GM06990 (cell line): ENCODE measurements at regions not wholly inside any gene's neighbourhood (a gene's known extent, or its start where the extent isn't known, plus 50 kb on each side); places are given as distances from the start of the nearest gene placed in this dataset.

Experiments
- DNase-seq: peaks from one replicate; pipeline ENCODE4 v3.0.0-alpha.2; 2011; ENCODE audit not compliant: insufficient read length; ENCODE audit errors: extremely low read depth
- H3K27me3 ChIP-seq: replicated peaks from 2 replicates; pipeline ENCODE4 v1.6.0; 2011; ENCODE audit warnings: low read length; ENCODE audit not compliant: control insufficient read depth, insufficient read depth
- H3K36me3 ChIP-seq: 2 replicates; pipeline ENCODE4 v1.5.1; 2011; ENCODE audit warnings: low read length; ENCODE audit not compliant: control insufficient read depth, insufficient read depth
- H3K4me3 ChIP-seq: replicated peaks from 2 replicates; pipeline ENCODE4 v1.5.1; 2011; ENCODE audit warnings: low read depth, mild to moderate bottlenecking, control low read depth, low read length
- CTCF ChIP-seq: IDR thresholded peaks from 2 replicates; pipeline ENCODE4 v1.5.1; 2011; ENCODE audit warnings: low read length, control low read depth, mild to moderate bottlenecking, inconsistent platforms; ENCODE audit not compliant: insufficient read depth, poor library complexity, severe bottlenecking

GRCh38 chr4:110848787-110849186, 225.9 kb upstream of the PITX2 start:
- Histone ChIP-seq H3K27me3 (no peaks in the 10 kb centered on the region), H3K4me3 (no peak overlapping the region), H3K36me3 (no peaks in the 10 kb centered on the region)
- no peak for DNase-seq
- no peak for TF ChIP-seq CTCF

- no peak overlapping the region for H3K4me3 ChIP-seq
- TF ChIP-seq CTCF, result no peak
- H3K27me3 ChIP-seq, result no peaks in the 10 kb centered on the region
These were observed 226.6 kb upstream of the PITX2 start for GRCh38 chr4:110849461-110849860.

GRCh38 chr4:110850461-110851442, 227.9 kb upstream of the PITX2 start:
- TF ChIP-seq CTCF, result no peak
- H3K36me3 ChIP-seq, result no peaks in the 10 kb centered on the region
- no peak overlapping the region for H3K4me3 ChIP-seq
- no peaks in the 10 kb centered on the region for H3K27me3 ChIP-seq
- no peak for DNase-seq

More at GRCh38 chr4:110849461-110849860, 226.6 kb upstream of the PITX2 start:
- no peaks in the 10 kb centered on the region for H3K36me3 ChIP-seq
- no peak for DNase-seq

GRCh38 chr4:110851989-110852388, 229.1 kb upstream of the PITX2 start:
- Histone ChIP-seq H3K27me3 (no peaks in the 10 kb centered on the region), H3K36me3 (no peaks in the 10 kb centered on the region), H3K4me3 (no peak overlapping the region)
- DNase-seq, result no peak
- no peak for TF ChIP-seq CTCF

- H3K27me3 ChIP-seq, result no peaks in the 10 kb centered on the region
- H3K36me3 ChIP-seq, result no peaks in the 10 kb centered on the region
- TF ChIP-seq CTCF, result no peak
- no peak for DNase-seq
- no peak overlapping the region for H3K4me3 ChIP-seq
These were observed 229.9 kb upstream of the PITX2 start for GRCh38 chr4:110852793-110853192.

- Histone ChIP-seq H3K36me3 (no peaks in the 10 kb centered on the region), H3K4me3 (no peak overlapping the region), H3K27me3 (no peaks in the 10 kb centered on the region)
- DNase-seq, result no peak
- TF ChIP-seq CTCF, result no peak
These were observed 230.4 kb upstream of the PITX2 start for GRCh38 chr4:110853242-110853641.
